HG03095 (cell line): ENCODE measurements at regions not wholly inside any gene's neighbourhood (a gene's known extent, or its start where the extent isn't known, plus 50 kb on each side); places are given as distances from the start of the nearest gene placed in this dataset.
"Not testable (repeated sequence)": the region's sequence is repeated elsewhere in the genome, so short reads cannot be mapped to it uniquely, and the experiment has no call there.

Source experiments
- ATAC-seq: cut with Tn5 transposase; IDR thresholded peaks from one replicate; pipeline ENCODE4 v1.9.1; 2021; ENCODE audit warnings: moderate library complexity; ENCODE audit not compliant: unreplicated experiment

DNA sequence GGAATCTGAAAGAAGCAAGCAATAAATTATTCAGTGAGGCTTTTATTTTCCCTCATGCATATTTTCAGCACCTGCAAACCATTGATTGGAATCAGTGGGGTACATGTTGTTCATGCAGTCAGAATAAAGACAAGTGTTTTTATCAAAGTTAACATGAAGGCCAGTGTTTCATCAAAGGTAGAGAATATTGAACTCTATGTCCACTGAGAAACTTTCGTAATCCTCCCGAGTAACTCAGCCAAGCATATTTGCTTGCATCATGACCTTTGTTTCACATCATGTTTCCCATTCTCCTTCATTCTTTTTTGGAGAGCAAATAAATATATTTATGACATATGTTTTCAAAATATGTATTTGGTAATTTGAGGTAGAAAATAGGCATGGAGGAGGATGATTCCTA lies 663.1 kb downstream of the SH2D4B start:
- ATAC-seq: no peak

- not testable (repeated sequence) for ATAC-seq
Observed at GRCh38 chr10:81207359-81207758, 667.6 kb upstream of the NRG3 start.

DNA sequence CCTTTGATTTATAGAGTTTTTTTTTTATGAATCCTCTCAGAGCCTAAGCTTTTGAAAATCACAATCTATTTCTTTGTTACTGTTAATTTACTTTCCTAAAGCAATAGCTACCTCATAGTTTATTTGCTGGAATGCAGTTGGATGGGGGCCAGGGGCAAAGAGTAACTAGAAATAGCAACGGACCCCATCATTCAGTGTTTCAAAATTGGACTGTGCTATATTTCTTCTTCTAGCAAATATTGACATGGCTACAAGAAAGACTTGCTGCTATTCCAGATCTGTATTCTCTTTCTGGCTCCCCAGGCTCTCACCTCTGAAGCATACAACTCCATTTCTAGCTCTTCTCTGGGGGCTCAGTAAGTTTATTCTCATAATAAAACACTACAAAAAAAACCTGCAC lies 661.6 kb upstream of the NRG3 start:
- no peak for ATAC-seq

GRCh38 chr10:81215498-81215897 lies 659.5 kb upstream of the NRG3 start:
- ATAC-seq: no peak

DNA sequence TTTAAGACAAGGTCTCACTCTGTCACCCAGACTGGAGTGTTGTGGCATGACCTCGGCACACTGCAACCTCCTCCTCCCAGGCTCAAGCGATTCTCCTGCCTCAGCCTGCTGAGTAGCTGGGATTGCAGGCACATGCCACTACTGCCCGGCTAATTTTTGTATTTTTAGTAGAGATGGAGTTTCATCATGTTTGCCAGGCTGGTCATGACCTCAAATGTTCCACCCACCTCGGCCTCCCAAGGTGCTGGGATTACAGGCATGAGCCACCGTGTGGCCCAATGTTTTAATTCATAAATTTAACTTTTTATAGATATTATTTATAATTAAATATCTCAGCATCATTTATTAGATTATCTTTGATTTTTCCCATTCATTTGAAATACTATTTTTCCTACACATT lies 658.0 kb upstream of the NRG3 start:
- no peak for ATAC-seq

- ATAC-seq: no peak
Observed at GRCh38 chr10:81218307-81218706, 656.7 kb upstream of the NRG3 start.

DNA sequence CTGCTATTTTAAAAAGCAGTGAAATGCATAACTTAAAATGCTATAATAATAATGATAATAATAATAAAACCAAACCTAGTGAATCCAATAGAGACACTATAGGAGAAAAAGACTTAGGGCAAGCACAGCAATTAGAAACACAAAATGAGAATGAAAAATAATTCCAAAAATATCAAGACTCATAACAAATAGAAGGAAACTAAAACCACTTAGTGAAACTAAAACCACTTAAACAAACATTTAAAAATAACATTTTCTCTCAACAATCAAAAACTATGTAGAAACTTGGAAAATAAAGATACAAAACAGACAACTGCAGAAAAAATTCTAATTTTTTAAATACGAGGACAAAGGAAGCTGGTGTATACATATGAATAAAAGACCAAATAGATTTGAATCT lies 655.2 kb upstream of the NRG3 start:
- no peak for ATAC-seq

GRCh38 chr10:81248886-81249285 lies 626.1 kb upstream of the NRG3 start:
- no peak for ATAC-seq

DNA sequence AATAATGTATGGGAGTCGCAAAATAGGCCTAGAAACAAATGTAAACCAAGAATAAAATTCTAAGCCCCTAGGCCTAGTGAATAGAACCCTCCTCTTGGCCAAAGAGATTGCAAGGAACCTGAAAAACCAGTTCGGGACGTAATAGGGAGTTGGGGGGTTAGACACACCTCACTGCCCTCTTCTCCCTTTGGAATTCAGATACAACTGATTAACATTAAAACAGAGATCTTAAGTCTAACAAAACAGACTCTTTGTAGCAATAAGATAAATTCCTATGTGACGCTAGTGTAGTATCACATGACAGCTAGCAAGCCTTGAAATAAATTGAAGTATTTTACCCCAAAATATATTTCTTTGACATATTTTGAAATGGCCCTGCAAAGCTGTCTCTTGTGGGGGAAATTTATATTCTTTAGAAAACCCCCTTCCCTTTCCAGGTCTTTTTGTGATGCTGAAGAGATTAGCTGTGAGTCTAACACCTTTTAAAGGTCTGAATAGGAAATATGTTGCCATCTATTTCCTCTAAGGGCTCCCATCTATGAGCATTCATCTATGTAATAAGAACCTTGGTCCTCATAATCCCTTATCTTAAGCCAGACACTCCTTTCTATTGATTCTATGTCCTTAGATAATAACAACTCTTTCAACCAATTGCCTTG lies 623.4 kb upstream of the NRG3 start:
- ATAC-seq: no peak

GRCh38 chr10:81264991-81265390 lies 610.0 kb upstream of the NRG3 start:
- not testable (repeated sequence) for ATAC-seq

- ATAC-seq: no peak
Observed at GRCh38 chr10:81270051-81270450, 604.9 kb upstream of the NRG3 start.

DNA sequence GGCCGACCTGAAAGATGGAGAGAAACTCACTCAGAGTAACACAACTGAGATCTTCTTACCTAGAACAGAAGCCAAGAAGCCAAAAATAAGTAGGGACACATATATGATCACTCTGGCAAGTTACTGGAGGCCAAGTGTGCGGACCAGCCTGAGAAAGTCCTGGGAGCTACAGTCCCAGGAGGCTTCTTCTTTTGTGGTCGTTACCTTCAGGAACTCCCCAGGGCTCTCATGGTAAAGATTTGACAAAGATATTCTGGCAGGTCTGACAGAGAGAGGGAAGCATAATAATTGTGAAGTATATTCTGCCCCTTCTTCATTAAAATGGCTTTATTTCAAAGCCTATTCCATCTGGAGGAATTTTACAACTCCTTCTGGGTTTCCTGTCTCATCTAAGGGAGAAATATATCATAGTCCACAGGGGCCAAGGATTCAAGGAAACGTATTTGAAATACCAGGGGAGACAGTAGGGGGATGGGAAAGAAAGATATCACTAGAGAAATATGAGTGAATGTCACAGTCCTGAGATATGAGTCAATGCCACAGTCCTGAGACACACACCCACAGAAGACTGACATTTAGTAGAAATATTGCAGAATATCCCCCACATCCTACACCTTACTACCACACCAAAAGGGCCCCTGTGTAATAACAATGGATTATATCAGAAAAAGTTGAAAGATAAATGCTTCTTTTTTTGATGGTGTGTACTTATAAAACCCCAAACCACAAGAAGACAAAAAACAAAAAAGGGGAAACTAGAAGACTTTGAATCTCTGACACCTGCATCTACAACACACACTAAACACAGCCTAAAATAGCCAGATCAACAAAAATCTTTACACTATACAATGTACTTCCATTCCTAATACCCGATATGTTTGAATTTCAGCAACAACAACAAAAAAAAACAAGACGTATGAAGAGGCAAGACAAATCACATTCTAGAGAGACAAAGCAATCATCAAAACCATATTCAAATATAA lies 594.2 kb upstream of the NRG3 start:
- no peak for ATAC-seq

DNA sequence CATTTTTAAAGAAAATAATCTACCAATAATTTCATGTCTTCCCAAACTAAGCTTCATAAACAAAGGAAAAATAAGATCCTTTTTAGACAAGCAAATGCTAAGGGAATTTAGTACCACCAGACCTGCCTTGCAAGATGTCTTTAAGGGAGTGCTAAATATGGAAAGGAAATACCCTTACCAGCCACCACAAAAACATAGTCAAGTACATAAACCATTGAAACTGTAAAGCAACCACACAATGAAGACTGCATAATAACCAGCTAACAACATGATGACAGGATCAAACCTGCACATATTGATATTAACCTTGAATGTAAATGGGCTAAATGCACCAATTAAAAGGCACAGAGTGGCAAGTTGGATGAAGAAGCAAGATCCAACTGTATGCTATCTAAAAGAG lies 586.5 kb upstream of the NRG3 start:
- ATAC-seq: no peak

GRCh38 chr10:81297292-81297691 lies 577.7 kb upstream of the NRG3 start:
- no peak for ATAC-seq

DNA sequence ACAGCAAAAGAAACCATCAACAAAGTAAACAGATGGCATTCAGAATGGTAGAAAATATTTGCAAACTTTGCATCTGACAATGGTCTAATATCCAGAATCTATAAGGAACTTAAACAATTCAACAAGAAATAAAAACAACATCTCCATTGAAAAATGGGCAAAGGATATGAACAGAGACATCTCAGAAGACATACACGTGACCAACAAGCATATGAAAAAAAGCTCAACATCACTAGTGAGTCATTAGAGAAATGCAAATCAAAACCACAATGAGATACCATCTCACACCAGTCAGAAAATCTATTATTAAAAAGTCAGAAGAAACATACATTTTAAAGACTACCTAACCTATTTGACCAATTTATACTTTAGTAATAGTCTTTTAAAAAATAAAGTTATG lies 571.3 kb upstream of the NRG3 start:
- ATAC-seq: no peak

GRCh38 chr10:81306971-81307782 lies 567.8 kb upstream of the NRG3 start:
- ATAC-seq: no peak

- ATAC-seq: no peak
Observed at GRCh38 chr10:81309041-81309552, 565.9 kb upstream of the NRG3 start.

DNA sequence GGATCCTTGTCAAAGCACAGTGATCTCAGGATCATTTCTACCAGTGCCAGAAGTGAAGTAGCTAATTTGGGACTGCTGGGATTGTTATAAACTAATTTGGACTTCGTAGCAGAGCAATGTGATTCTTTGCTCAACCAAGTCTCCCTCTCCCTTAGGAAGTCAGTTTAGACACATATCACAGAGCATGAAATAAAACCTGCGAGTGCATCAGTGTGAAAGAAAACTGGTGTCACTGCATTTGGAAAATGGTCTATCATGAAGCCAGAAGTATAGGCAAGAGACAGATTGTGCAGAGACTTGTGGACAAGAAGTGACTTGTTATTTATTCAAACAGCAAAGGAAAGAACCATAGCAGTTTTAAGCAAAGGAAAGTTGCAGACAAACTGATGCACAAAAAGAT lies 560.5 kb upstream of the NRG3 start:
- no peak for ATAC-seq

DNA sequence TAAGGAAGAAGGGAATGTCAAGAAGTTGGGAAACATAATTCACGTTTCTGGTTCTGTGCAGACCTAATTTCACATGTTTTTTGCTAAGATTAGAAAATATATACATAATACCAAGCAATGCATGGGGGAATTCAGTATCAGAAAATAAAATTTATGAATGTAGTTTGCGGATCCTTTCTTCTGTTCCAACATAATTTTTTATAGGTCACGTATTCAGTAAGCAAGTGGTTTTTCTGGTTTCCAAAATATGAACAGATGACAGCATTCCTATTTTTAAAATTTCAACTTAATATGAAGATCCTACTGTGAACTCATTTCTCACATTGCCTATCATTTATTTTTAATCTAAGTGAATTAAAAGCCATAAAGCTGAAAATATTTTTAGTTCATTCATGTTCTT lies 560.0 kb upstream of the NRG3 start:
- ATAC-seq: no peak

- ATAC-seq: no peak
Observed at GRCh38 chr10:81348003-81348402, 527.0 kb upstream of the NRG3 start.

GRCh38 chr10:81367132-81367531 lies 507.9 kb upstream of the NRG3 start:
- no peak for ATAC-seq
